Stomach (tissue), 8 donors: ENCODE measurements at regions not wholly inside any gene's neighbourhood (a gene's known extent, or its start where the extent isn't known, plus 50 kb on each side); places are given as distances from the start of the nearest gene placed in this dataset.

Experiments
- DNase-seq, 2 donors: peaks; one replicate each; pipeline versions ENCODE4 v3.0.0 to v3.0.0-alpha.2; 2013 to 2019
- H3K27ac ChIP-seq, 5 donors: fragments of 200-600 bp in 4 of 5; sonication (generic) in 4 of 5; one replicate each; pipeline ENCODE4 v1.5.1; 2013 to 2019; ENCODE audit warnings: mild to moderate bottlenecking in 1 of 5, moderate library complexity in 1 of 5
- H3K27me3 ChIP-seq, 3 donors: fragments of 200-600 bp; sonication (generic); one replicate each; pipeline ENCODE4 v1.5.1; 2017 to 2019; ENCODE audit warnings: mixed run types in 1 of 3
- H3K36me3 ChIP-seq, 4 donors: fragments of 200-600 bp; sonication (generic); 1 replicate in 3 of 4; 2 replicates in 1 of 4; pipeline ENCODE4 v1.5.1; 2016 to 2019
- H3K4me1 ChIP-seq, 4 donors: fragments of 200-600 bp; sonication (generic); one replicate each; pipeline ENCODE4 v1.5.1; 2016 to 2019
- H3K4me3 ChIP-seq, 4 donors: fragments of 200-600 bp; sonication (generic) in 3 of 4; one replicate each; pipeline ENCODE4 v1.5.1; 2016 to 2019; ENCODE audit warnings: mild to moderate bottlenecking in 1 of 4
- H3K9me3 ChIP-seq, 4 donors: fragments of 200-600 bp; sonication (generic); one replicate each; pipeline ENCODE4 v1.5.1; 2016 to 2019
- CTCF ChIP-seq, 7 experiments: fragments of 450-650 bp in 4 of 7; fragments of 200-600 bp in 3 of 7; sonication (generic) in 3 of 7; IDR thresholded peaks; one replicate each; pipeline ENCODE4 v1.5.1; 2016 to 2019; ENCODE audit warnings: antibody characterized with exemption in 7 of 7, control low read depth in 2 of 7, mild to moderate bottlenecking in 1 of 7
- EP300 ChIP-seq: sonication (generic); formaldehyde crosslinking; IDR thresholded peaks from one replicate; pipeline ENCODE4 v1.6.1; 2017; ENCODE audit warnings: antibody characterized with exemption
- POLR2A ChIP-seq, 4 donors: fragments of 450-650 bp; IDR thresholded peaks; one replicate each; pipeline ENCODE4 v1.6.1; 2016; ENCODE audit warnings: antibody characterized with exemption in 4 of 4, control low read depth in 2 of 4, mild to moderate bottlenecking in 1 of 4, moderate library complexity in 1 of 4
- POLR2AphosphoS5 ChIP-seq, 3 donors: sonication (generic); formaldehyde crosslinking; IDR thresholded peaks; one replicate each; pipeline ENCODE4 v1.6.1; 2016; ENCODE audit warnings: antibody characterized with exemption in 3 of 3
- WGBS, 5 donors: extraction: QIAGEN DNeasy Blood & Tissue Kit in 3 of 5; methylation state at CpG; one replicate each; pipeline versions ENCODE4 v1.1.5 to v1.1.7; 2013 to 2018; 5-methylcytosine and 5-hydroxymethylcytosine counted together
- intact Hi-C: fragments of 100-400 bp; cut with DNase I; formaldehyde crosslinking; loops from one replicate; pipeline ENCODE4 v1.15.1; 2023; ENCODE audit warnings: low total_unique reads
- donor health status: healthy with polysubstance abuse.
- donor health status: Bipolar disorder and iron deficiency.
- donor health status: healthy.

- DNase-seq = no peak
- no peaks in the 10 kb centered on the region for H3K27me3 ChIP-seq
- TF ChIP-seq EP300 = no peak
- no peak for TF ChIP-seq CTCF (IDR thresholded peaks at IDR 0.05)
- no peak for TF ChIP-seq POLR2AphosphoS5 (IDR thresholded peaks at IDR 0.05)
- no peak for TF ChIP-seq POLR2A (IDR thresholded peaks at IDR 0.05)
- intact Hi-C loops = no loop called here
- H3K27ac ChIP-seq = no peak overlapping the region
- 77 to 94% (median 89%) methylated on average over 3 of the region's 3 CpGs for WGBS, 5 donors
- H3K36me3 ChIP-seq = no peaks in the 10 kb centered on the region
- no peaks in the 10 kb centered on the region for H3K9me3 ChIP-seq
- no peak overlapping the region for H3K4me3 ChIP-seq
- no peaks in the 10 kb centered on the region for H3K4me1 ChIP-seq
These were observed 167.6 kb upstream of the CADPS start for GRCh38 chr3:63042833-63043232.

- WGBS, 5 donors = 44 to 81% (median 56%) methylated on average over 1 of the region's 1 CpG
- DNase-seq = peak in 1 of 2 donors; percentile 10
These were observed 168.4 kb upstream of the CADPS start for GRCh38 chr3:63043631-63044030.

GRCh38 chr3:63046152-63046551 lies 170.9 kb upstream of the CADPS start:
- intact Hi-C loops = no loop called here
- no peaks in the 10 kb centered on the region for H3K9me3 ChIP-seq
- no peaks in the 10 kb centered on the region for H3K27me3 ChIP-seq
- no peaks in the 10 kb centered on the region for H3K36me3 ChIP-seq
- 18 to 34% (median 27%) methylated on average over 2 of the region's 2 CpGs for WGBS, 5 donors
- DNase-seq = no peak
- H3K4me1 ChIP-seq = no peaks in the 10 kb centered on the region
- no peak overlapping the region for H3K27ac ChIP-seq
- no peak overlapping the region for H3K4me3 ChIP-seq
- TF ChIP-seq POLR2AphosphoS5 (IDR thresholded peaks at IDR 0.05) (no peak), EP300 (no peak), CTCF (IDR thresholded peaks at IDR 0.05) (no peak), POLR2A (IDR thresholded peaks at IDR 0.05) (no peak)

More at GRCh38 chr3:63043631-63044030, 168.4 kb upstream of the CADPS start:
- TF ChIP-seq EP300 (no peak), POLR2A (IDR thresholded peaks at IDR 0.05) (no peak), CTCF (IDR thresholded peaks at IDR 0.05) (no peak), POLR2AphosphoS5 (IDR thresholded peaks at IDR 0.05) (no peak)
- Histone ChIP-seq H3K36me3 (no peaks in the 10 kb centered on the region), H3K27ac (no peak overlapping the region), H3K9me3 (no peaks in the 10 kb centered on the region), H3K4me1 (no peaks in the 10 kb centered on the region), H3K4me3 (no peak overlapping the region), H3K27me3 (no peaks in the 10 kb centered on the region)
- intact Hi-C loops = no loop called here

- no peaks in the 10 kb centered on the region for H3K9me3 ChIP-seq
- DNase-seq = no peak
- no peaks in the 10 kb centered on the region for H3K36me3 ChIP-seq
- H3K27ac ChIP-seq = no peak overlapping the region
- no peaks in the 10 kb centered on the region for H3K27me3 ChIP-seq
- 63 to 75% (median 66%) methylated on average over 4 of the region's 4 CpGs for WGBS, 5 donors
- H3K4me3 ChIP-seq = no peak overlapping the region
- no peak for TF ChIP-seq POLR2AphosphoS5 (IDR thresholded peaks at IDR 0.05)
- no peak for TF ChIP-seq EP300
- TF ChIP-seq POLR2A (IDR thresholded peaks at IDR 0.05) = no peak
- TF ChIP-seq CTCF (IDR thresholded peaks at IDR 0.05) = no peak
- H3K4me1 ChIP-seq = no peaks in the 10 kb centered on the region
- intact Hi-C loops = no loop called here
These were observed 171.4 kb upstream of the CADPS start for GRCh38 chr3:63046580-63046979.
